ENCODE measurements at regions not wholly inside any gene's neighbourhood (a gene's known extent, or its start where the extent isn't known, plus 50 kb on each side); places are given as distances from the start of the nearest gene placed in this dataset.
"Not testable (repeated sequence)": the region's sequence is repeated elsewhere in the genome, so short reads cannot be mapped to it uniquely, and the experiment has no call there.

DNA sequence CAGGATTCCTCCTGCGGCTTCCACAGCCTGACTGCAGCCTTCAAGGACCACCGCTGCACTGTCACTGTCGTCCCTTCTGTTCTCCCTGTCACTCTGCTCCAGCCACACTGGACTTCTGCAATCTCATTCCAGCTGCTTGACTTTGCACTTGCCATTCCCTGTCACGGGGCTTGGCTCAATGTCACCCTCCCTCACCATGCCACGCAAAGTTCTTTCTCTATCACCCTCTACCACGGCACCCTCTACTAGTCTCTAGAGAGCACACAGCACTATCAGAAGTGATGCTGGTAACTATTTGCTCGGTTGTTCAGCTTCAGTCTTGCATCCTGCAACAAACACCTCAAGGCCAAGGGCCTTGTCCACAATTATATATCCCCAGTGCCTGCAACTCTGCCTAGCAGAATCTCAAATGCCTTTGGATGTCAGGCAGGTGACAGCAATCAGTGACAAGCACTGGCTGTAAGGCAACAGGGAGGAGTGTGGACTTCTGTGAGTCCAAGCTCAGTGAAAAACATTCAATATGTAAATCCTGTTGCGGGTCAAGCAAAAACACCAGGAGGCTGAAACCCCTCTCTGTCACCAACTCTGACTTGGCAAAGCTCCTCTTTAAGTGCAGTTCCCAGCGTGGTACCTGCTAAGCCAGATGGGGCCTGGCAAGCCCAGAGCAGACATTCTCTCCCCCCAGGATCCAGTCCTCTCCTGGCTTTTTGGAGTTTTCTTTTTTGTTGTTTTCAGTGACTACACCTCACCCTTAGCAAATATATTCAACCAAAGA, 259.9 kb downstream of the FGFR2 start:
- DNase-seq, result no peak

DNA sequence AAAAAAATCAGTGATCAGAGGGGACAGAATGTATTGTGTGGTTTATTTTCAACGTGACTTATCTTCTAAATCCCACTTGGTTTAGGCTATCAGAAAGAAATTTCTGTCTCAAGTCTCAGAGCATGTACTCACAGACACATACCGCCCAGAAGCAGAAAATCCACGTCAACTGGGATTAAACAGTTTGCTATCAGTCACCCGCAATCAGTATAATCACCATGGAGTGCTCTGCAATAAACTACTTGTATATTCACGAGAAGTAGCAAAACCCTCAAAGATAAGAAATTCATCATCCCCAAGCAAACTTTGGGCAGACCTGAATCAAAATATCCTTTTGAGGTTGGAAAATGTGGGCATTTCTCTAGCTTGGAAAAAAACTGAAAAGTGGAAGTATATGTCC, 259.1 kb downstream of the FGFR2 start:
- no peak for DNase-seq

DNA sequence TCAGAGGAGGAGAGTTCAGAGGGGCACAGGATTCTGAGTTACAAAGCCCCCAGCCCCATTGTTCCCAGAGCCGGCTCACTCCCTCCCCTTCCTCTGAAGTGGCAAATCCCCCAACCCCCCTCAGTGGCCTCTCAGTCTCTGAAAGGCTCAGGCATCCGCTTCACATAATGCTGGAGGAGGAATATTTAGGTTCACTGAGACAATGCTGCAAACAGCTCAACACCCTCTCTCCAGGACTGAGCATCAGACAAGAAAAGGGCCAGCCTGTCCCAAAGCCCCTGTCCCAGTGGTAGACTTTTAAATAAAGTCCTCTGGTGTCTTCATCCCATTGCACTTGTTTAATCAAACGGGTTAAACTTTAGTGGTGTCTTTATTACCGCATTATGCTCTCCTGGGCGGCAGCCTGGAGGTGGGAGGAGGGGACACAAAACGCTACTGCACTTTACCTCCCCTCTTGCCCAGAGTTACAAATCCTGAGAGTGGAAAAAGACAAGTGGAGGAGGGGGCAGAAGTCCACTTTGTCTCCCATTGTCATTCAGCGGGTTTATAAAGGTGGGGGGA, 257.9 kb downstream of the FGFR2 start:
- DNase-seq, result no peak

DNA sequence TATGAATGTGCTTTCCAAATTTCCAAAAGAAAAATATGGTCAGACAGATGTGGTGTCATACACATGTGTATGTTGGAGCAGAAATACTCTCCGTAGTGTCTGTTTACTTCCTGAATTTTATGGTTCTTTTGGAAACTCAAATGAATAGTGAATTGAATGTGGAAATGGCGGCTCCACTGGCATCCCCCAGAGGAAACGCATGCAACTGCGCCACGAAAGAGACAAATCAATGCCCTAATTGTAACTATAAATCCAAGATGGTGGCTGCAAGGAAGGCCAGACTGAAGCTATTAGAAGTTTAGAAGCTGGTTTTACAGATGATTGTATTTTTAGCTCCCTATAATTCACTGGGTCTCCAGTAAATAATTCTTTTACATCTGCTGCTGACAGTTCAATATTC, 246.7 kb downstream of the FGFR2 start:
- DNase-seq, result no peak

DNA sequence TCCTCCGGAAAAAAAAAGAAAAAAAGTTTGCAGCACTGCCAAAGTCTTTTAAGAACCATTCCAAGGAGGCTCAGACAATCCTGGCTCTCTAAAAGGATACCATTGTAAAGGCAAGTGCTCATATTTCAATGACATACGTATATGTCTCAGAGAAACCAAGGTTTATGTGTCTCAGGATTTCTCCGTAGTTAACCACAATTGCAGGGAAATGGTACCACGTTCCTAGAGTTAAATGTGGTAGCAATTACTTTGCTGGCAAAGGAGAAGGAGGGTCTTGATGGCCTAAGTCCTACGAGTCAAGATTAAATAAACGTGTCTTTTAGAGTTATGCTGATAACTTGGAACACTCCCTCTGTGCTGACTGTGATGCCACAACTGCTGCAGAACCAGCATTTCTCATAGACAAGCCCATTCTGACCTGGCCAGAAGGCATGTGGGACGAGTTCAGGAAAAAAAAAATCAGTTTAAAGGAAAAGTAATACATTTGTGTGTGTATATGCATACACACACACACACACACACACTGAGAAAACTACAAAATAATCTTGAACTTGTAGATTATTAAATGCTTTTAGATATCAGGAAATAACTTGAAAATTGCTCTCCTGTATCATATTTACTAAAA, 245.9 kb downstream of the FGFR2 start:
- DNase-seq, result no peak

DNA sequence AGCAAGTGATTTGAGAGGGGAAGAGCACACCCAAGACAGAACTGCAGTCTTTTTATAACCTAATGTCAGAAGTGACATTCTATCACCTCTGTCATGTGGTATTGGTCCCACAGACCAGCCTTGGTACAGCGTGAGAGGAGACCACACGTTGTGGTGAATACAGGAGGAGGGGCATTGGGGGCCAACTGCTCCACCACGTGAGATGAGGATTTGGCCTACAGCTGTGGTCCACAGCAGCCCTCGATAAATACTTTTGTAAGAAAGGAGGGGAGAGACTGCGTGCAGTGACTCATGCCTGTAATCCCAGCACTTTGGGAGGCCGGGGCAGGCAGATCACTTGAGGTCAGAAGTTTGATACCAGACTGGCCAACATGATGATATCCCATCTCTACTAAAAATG, 243.1 kb downstream of the FGFR2 start:
- no peak for DNase-seq

DNA sequence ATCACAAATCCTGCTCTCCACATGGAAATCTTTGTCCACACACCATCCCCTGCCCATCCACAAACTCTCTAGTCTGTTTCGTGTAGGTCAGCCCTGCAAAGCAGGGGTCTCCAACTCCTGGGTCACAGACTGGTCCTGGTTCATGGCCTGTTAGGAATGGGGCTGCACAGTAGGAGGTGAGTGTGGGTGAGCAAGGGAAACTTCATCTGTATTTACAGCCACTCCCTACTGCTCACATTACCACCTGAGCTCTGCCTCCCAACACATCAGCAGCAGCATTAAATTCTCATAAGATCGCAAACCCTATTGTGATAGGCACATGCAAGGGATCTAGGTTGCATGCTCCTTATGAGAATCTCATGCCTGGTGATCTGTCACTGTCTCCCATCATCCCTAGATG, 242.1 kb downstream of the FGFR2 start:
- DNase-seq, result no peak

DNA sequence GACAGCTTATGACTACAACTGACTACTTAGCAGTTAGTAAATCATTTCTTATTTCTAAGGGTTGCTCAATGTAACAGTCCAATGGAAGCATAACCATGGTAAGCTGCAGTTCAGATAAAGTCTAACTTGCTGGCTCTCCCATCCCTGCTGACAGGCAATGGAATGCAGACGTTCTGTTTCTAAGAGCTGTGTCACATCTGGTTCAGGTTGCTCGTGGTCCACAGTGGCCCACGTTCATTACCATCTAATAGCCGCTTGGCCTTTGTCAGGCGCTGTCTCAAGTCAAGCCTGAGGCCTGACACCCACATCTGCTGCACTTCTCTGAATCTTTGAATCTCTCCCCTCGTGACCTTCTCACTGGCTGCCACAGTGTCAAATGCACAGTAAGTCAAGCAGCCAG, 240.8 kb downstream of the FGFR2 start:
- DNase-seq, result no peak

DNA sequence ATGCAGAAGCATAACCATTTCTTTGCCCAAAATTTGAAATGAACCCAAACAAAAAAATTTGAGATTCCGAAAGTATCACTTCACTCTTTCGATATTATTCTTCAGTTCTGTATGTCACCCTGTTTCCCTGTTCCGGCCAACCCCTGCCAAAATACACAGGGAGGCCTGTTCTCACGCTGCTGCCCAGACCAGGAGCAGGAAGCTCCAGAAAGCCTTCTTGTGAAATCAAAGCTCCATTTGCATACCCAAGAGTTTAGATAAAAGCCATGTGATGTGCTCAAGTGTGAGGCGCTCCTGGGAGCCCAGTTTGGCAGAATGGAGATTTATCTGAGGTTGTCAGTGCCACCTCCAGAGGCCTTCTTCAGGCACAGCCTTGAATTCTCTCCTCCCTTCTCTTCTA, 236.2 kb downstream of the FGFR2 start:
- no peak for DNase-seq

DNA sequence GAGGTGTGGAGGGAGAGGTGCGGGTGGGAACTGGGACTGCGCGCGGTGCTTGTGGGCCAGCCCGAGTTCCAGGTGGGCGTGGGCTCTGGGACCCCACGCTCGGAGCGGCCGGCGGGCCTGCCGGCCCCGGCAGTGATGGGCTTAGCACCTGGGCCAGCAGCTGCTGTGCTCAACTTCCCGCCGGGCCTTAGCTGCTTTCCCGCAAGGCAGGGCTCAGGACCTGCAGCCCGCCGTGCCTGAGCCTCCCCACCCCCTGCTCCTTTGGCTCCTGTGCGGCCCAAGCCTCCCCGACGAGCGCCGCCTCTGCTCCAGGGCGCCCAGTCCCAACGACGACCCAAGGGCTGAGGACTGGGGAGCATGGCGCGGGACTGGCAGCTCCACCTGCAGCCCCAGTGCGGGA, 232.7 kb downstream of the FGFR2 start:
- DNase-seq, result no peak

DNA sequence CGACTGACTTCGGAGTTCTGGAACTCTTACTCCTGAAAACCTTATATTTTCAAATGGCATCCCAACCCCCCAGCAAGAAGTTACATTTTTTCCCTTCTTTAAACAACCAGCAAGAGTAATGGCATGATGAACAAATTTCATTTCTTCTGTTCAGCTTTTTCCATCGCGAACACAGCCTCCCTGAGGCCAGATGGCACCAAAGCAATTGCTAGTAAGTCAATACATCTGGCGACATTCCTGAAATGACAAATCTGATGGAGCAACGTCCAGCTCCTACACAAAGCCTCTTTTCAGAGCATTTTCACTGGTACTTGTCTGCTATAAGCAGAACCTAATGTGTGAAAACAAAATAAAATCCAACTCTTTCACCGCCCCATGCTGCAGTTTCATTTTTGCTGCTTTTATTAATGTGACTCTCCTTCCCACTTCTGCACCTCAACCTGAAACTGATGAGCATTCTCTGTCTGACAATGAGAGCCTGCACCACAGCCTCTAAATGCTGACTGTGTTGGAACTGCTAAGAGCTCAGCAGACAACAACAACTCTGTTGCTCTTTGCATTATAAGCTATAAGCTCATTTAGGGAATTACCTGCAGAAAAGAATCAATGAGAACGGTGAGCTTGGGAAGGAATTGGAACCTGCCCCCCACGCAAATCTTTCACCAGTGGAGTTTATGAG, 229.8 kb downstream of the FGFR2 start:
- DNase-seq, result no peak

DNA sequence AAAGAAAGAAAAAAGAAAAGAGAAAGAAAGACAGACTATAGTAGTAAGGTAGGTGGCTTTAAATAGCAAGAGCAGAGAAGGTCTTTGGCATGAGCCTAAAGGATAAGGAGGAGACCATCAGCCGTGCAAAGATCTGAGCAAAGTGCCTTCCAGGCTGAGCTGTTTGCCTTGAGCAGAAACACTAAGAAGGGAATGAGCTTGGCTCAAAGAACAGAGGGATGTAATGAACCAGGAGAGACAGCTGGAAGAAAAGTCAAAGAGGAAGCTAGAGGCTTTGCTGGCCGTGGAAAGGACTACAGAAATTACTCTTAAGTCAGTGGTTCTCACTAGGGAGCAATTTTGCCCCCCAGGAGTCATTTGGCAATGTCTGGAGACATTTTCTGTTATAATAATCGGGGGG, 228.6 kb downstream of the FGFR2 start:
- DNase-seq, result no peak

DNA sequence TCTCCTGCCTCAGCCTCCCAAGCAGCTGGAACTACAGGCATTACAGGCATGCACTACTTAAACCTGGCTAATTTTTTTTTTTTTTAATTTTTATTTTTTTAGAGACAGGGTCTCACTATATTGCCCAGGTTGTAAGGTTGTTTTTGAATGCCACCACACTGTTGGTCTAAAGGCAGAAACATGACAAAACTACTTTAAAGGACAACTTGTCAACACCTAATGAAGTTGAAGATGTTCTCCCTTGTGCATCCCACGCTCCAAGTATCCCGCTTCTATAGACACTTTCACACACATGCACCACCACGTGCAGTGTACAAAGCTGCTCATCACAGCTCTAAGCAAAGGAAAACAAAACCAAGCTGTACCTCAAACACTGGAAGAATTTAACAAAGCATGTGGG, 226.4 kb downstream of the FGFR2 start:
- no peak for DNase-seq

DNA sequence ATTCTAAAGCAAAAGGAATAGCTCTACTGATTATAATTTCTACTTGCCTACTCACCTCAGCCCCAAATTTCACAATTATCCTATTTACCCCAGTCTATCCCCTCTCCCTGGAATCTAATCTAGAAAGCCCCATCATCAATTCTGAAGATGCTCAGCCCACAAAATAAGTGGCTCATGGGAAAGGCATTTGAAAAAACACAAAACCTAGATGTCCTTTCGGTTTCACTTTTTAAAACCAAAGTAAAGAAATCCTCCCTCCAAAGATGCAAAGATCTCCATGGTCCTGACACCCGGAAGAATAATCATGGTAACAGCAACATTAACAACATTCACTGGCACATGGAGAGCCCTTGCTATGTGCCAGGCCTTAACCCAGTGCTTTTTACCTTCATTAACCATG, 224.8 kb downstream of the FGFR2 start:
- DNase-seq, result no peak

DNA sequence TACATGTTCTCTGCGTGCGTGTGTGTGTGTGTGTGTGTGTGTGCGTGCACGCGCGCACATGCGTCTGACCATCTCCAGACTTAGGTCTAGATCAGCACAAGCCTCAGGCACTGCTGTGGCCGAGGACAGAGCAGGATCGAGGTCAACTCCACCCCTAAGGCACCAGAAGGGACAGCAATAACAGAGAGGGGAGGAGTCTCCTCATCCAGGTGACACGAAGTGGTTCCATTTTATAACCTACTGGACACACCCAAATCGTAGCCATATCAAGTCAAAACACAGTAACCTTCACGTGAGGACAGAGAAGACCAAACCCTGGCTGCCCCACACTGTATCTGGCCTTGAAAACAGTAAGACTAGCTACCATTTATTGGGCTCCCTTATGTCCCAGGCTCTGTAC, 224.1 kb downstream of the FGFR2 start:
- no peak for DNase-seq

DNA sequence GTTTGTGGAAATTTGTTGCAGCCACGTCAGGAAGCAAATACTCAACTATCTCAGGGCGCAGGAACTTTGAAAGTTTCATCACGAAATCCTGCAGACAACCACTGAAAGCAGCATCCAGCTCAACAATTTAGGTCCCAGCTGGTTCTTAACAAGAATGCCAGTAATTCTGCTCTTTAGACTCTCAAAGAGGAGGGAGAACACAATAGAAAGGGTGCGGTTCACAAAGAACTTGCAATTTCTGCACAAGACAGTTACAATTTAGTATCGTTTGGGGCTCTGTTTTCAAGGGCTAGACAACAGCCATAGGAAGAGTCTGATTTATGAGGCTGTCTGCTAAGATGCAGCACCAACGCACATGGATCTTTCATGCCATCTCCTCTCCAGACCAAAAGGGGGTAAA, 223.1 kb downstream of the FGFR2 start:
- DNase-seq, result no peak

DNA sequence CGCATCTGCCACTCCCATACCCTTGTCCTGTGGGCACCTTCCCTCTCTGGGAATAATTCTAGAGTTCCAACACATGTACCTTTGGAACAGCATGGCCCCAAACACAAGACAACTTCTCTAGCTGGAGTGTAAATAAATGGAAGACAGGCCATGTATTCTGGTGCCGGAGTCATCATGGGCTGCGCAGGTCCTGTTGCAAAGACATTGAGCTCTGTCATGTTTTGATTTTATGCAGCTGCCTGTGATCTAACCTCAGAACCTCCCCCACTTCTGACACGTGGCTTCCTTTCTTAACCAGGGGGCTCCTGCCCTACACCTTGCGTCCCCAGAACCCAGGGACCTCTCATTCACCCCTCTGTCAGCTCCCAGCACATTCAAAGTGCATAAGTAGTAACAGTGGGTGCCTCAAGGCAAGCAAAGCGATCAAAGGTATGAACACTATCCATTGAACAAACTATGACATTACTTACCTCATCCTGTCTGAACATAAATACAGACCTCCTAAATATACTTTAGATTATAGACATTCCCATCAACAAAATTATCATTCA, 219.9 kb downstream of the FGFR2 start:
- DNase-seq, result no peak

DNA sequence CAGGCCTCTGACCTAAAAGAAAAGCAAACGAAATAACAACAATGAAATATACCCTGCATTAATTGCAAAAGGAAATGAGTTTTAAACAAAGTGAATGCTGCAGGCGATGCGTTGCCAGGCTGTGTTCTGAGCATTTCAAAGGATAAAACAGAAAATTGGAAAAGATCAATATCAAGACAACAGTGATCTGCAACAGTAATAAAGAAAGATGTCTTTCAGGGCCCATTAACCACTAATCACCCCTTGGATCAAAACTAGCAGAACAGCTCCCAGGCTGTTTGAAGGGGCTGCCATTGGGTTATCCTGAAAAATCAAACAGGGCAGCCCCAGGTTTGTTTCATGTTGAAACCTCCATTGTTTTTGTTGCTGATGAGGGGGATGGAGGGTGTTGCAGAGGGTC, 219.2 kb downstream of the FGFR2 start:
- no peak for DNase-seq

DNA sequence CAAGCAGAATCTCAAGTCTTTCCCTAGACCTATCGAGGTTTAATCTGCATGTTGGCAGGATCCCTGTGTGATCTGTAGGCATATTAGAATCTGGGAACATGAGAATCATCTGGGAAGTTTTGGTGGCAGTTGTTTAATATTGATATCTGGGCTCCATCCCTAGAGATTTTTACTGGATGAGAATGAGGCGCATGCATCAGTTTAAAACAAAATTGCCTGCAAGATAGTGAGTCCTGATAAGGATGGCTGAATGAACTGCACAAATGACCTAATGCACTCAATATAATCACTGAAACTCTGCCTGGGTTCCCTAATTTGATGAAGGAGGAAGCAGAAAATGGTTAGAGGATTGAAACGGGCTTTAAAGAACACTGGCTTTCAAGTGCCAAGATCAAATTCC, 218.0 kb downstream of the FGFR2 start:
- DNase-seq, result no peak

DNA sequence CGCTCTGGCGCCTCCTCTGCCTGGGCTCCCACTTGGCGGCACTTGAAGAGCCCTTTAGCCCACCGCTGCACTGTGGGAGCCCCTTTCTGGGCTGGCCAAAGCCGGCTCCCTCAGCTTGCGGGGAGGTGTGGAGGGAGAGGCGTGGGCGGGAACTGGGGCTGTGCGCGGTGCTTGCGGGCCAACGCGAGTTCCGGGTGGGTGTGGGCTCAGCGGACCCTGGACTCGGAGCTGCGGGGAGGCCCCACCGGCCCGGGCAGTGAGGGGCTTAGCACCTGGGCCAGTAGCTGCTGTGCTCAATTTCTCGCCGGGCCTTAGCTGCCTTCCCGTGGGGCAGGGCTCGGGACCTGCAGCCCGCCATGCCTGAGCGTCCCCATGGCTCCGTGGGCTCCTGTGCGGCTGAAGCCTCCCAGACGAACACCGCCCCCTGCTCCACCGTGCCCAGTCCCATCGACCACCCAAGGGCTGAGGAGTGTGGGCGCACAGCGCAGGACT, 216.2 kb downstream of the FGFR2 start:
- not testable (repeated sequence) for DNase-seq

DNA sequence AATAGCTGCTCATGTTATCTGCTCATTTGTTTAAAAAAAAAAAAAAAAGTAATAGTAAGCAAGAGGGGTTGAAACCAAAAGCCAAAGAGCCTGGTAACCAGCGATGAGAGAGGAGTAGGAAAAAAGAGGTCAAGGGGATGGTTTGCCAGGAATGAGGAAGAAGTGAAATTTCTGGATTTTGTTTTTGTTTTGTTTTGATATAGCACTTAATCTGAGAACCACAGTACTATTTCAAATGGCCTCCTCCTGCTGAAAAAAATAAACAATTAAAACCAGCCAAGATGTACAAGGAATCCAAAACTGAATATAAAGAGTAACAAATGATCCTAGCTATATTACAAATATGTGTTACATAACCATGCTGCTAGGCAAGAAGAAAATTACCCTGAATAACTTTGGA, 213.1 kb downstream of the FGFR2 start:
- DNase-seq, result no peak

DNA sequence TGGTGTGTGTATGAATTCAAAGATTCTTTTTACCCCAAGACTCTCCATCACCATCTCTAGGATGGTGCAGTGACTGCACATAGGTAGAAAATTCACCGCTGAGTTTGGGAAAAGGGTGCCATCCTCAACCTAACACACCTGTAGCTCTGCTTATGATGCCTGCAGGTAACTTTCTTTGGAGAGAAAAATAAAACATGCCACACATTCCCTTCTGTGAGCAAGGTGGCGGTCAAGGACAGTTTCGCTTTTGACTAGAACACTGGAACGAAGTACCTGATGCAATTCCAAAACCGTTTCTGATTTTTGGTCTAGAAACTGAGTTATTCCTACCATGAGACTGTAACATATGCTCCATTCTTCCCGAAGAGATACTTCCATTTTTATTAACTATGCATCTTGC, 205.6 kb downstream of the FGFR2 start:
- DNase-seq, result no peak

DNA sequence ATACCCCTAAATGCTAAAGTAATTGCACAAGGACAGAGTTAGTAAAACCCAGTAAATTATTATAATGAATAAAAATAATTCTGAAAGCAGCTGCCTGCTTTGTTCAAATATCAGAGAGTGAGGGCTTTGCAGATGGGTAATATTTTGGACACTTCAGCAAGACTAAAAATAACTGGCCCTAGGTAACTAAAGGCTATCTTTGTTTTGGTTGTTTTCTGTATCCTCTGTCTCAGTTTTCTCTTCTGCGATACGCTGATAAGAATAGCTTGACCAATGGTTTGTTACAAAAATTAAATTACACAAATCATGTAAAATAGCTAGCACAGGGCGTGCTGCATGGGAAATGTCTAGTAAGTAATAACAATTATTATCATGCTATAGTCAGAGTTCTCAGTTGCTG, 204.7 kb downstream of the FGFR2 start:
- DNase-seq, result no peak

DNA sequence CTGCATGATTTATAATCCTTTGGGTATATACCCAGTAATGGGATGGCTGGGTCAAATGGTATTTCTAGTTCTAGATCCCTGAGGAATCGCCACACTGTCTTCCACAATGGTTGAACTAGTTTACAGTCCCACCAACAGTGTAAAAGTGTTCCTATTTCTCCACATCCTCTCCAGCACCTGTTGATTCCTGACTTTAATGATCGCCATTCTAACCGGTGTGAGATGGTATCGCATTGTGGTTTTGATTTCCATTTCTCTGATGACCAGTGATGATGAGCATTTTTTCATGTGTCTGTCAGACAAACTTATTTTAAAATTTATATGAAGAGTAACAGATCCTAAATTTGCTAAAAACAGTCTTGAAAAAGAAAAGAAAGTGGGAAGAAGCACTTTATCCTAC, 197.7 kb downstream of the FGFR2 start:
- not testable (repeated sequence) for DNase-seq
